ENCODE measurements at regions not wholly inside any gene's neighbourhood (a gene's known extent, or its start where the extent isn't known, plus 50 kb on each side); places are given as distances from the start of the nearest gene placed in this dataset.

- TF ChIP-seq POLR2A (IDR thresholded peaks at IDR 0.05) (no peak), EP300 (IDR thresholded peaks at IDR 0.05) (no peak), POLR2AphosphoS5 (IDR thresholded peaks at IDR 0.05) (no peak)
- TF ChIP-seq, protein P1, sequence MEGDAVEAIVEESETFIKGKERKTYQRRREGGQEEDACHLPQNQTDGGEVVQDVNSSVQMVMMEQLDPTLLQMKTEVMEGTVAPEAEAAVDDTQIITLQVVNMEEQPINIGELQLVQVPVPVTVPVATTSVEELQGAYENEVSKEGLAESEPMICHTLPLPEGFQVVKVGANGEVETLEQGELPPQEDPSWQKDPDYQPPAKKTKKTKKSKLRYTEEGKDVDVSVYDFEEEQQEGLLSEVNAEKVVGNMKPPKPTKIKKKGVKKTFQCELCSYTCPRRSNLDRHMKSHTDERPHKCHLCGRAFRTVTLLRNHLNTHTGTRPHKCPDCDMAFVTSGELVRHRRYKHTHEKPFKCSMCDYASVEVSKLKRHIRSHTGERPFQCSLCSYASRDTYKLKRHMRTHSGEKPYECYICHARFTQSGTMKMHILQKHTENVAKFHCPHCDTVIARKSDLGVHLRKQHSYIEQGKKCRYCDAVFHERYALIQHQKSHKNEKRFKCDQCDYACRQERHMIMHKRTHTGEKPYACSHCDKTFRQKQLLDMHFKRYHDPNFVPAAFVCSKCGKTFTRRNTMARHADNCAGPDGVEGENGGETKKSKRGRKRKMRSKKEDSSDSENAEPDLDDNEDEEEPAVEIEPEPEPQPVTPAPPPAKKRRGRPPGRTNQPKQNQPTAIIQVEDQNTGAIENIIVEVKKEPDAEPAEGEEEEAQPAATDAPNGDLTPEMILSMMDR (IDR thresholded peaks at IDR 0.05) = no peak
Measured at GRCh38 chr7:20980668-20981264, 194.1 kb upstream of the SP8 start.

All from gastroesophageal sphincter (tissue), 3 donors.